IMR-90 (cell line): ENCODE measurements at regions not wholly inside any gene's neighbourhood (a gene's known extent, or its start where the extent isn't known, plus 50 kb on each side); places are given as distances from the start of the nearest gene placed in this dataset.

ENCODE experiments used
- ATAC-seq: fragments of 200-7000 bp; cut with Tn5 transposase; 2 replicates; pipeline ENCODE4 v1.9.1; 2020; ENCODE audit warnings: low read depth, mild to moderate bottlenecking, moderate library complexity
- BruUV-seq: library from RNA; stranded (reverse); fragments of 400-500 nt; replicated peaks from 2 replicates; lab custom pipeline; 2021; lab: Mats Ljungman, UMichigan
- CTCF ChIA-PET: fragments of 300-600 bp; formaldehyde crosslinking; extraction: SDS; loops from one replicate; lab custom pipeline; 2021; ENCODE audit warnings: antibody characterized with exemption; lab: Yijun Ruan, JAX
- POLR2A ChIA-PET: fragments of 300-600 bp; sonication (Branson Sonifier 250); formaldehyde crosslinking; loops from one replicate; lab custom pipeline; 2022; ENCODE audit warnings: antibody characterized with exemption; ENCODE audit not compliant: unreplicated experiment; lab: Charles Lee
- DNase-seq: peaks from one replicate; pipeline ENCODE4 v3.0.0; 2013
- H2AFZ ChIP-seq: replicated peaks from 2 replicates; pipeline ENCODE3; 2013; ENCODE audit warnings: low read length, mild to moderate bottlenecking; ENCODE audit not compliant: poor library complexity
- H2AK5ac ChIP-seq: 2 replicates; pipeline ENCODE4 v1.6.1; 2013; ENCODE audit warnings: low read depth, low read length, inconsistent platforms
- H2AK9ac ChIP-seq: replicated peaks from 2 replicates; pipeline ENCODE3; 2013; ENCODE audit warnings: mild to moderate bottlenecking, low read depth, low read length, moderate library complexity; ENCODE audit not compliant: poor library complexity
- H2BK120ac ChIP-seq: 2 replicates; pipeline ENCODE4 v1.6.1; 2013; ENCODE audit warnings: low read depth, low read length, inconsistent platforms
- H2BK15ac ChIP-seq: 3 replicates; pipeline ENCODE4 v1.6.1; 2013; ENCODE audit warnings: low read depth, low read length, inconsistent platforms
- H2BK20ac ChIP-seq: 2 replicates; pipeline ENCODE4 v1.6.1; 2013; ENCODE audit warnings: low read depth, mild to moderate bottlenecking, inconsistent platforms, low read length, moderate library complexity
- H2BK5ac ChIP-seq: 2 replicates; pipeline ENCODE4 v1.6.1; 2013; ENCODE audit warnings: mild to moderate bottlenecking, low read depth, low read length, inconsistent platforms; ENCODE audit not compliant: poor library complexity, severe bottlenecking
- H3K14ac ChIP-seq: replicated peaks from 2 replicates; pipeline ENCODE4 v1.6.1; 2013; ENCODE audit warnings: low read depth, low read length, inconsistent platforms
- H3K18ac ChIP-seq: 2 replicates; pipeline ENCODE4 v1.6.1; 2013; ENCODE audit warnings: low read depth, low read length, control low read depth
- H3K23ac ChIP-seq: 2 replicates; pipeline ENCODE4 v1.6.1; 2013; ENCODE audit warnings: low read depth, low read length, inconsistent platforms
- H3K27ac ChIP-seq: 2 replicates; pipeline ENCODE4 v1.5.1; 2013; ENCODE audit warnings: mild to moderate bottlenecking, control low read depth, low read length; ENCODE audit not compliant: insufficient read depth
- H3K27me3 ChIP-seq: 2 replicates; pipeline ENCODE4 v1.6.1; 2013; ENCODE audit warnings: low read length; ENCODE audit not compliant: control insufficient read depth, insufficient read depth
- H3K36me3 ChIP-seq: 2 replicates; pipeline ENCODE4 v1.6.1; 2013; ENCODE audit warnings: low read length, mixed read lengths; ENCODE audit not compliant: control insufficient read depth, insufficient read depth
- H3K4ac ChIP-seq: 2 replicates; pipeline ENCODE4 v1.6.1; 2013; ENCODE audit warnings: low read depth, low read length, inconsistent platforms
- H3K4me1 ChIP-seq: 2 replicates; pipeline ENCODE4 v1.6.1; 2013; ENCODE audit warnings: low read length, mixed read lengths; ENCODE audit not compliant: control insufficient read depth, insufficient read depth
- H3K4me2 ChIP-seq: 2 replicates; pipeline ENCODE4 v1.6.1; 2013; ENCODE audit warnings: low read depth, mild to moderate bottlenecking, control low read depth, low read length, moderate library complexity
- H3K4me3 ChIP-seq: 2 replicates; pipeline ENCODE4 v1.5.1; 2013; ENCODE audit warnings: low read depth, mild to moderate bottlenecking, control low read depth, low read length, moderate library complexity; ENCODE audit not compliant: insufficient read depth
- H3K56ac ChIP-seq: 2 replicates; pipeline ENCODE4 v1.6.1; 2013; ENCODE audit warnings: low read length, inconsistent platforms; ENCODE audit not compliant: insufficient read depth; ENCODE audit errors: extremely low read depth
- H3K79me1 ChIP-seq, 2 experiments: 2 replicates each; pipeline ENCODE4 v1.6.1; 2013; ENCODE audit warnings: low read length in 2 of 2, inconsistent platforms in 1 of 2, low read depth in 1 of 2
- H3K9ac ChIP-seq: 2 replicates; pipeline ENCODE4 v1.6.1; 2013; ENCODE audit warnings: low read depth, low read length, control low read depth
- H3K9me1 ChIP-seq: 2 replicates; pipeline ENCODE4 v1.6.1; 2013; ENCODE audit warnings: low read length, inconsistent platforms; ENCODE audit not compliant: insufficient read depth
- H3K9me3 ChIP-seq: 2 replicates; pipeline ENCODE4 v1.6.1; 2013; ENCODE audit warnings: low read length; ENCODE audit not compliant: control insufficient read depth, insufficient read depth
- H4K20me1 ChIP-seq: 2 replicates; pipeline ENCODE4 v1.6.1; 2013; ENCODE audit warnings: low read length, inconsistent platforms; ENCODE audit not compliant: insufficient read depth
- H4K5ac ChIP-seq: 2 replicates; pipeline ENCODE4 v1.6.1; 2013; ENCODE audit warnings: mild to moderate bottlenecking, low read depth, low read length, control low read depth
- H4K8ac ChIP-seq, 2 experiments: 2 replicates each; pipeline ENCODE4 v1.6.1; 2013; ENCODE audit warnings: low read depth in 2 of 2, low read length in 2 of 2, control low read depth in 1 of 2, inconsistent platforms in 1 of 2
- H4K91ac ChIP-seq: 2 replicates; pipeline ENCODE4 v1.6.1; 2013; ENCODE audit warnings: low read depth, low read length, inconsistent platforms; ENCODE audit not compliant: insufficient read depth
- MAFK ChIP-seq: IDR thresholded peaks from 2 replicates; pipeline ENCODE4 v1.6.1; 2012; ENCODE audit warnings: low read depth, low read length, improper control_type of control experiment
- POLR2A ChIP-seq: IDR thresholded peaks from 2 replicates; pipeline ENCODE4 v1.6.1; 2012; ENCODE audit warnings: mild to moderate bottlenecking, low read depth, low read length
- RCOR1 ChIP-seq: IDR thresholded peaks from 2 replicates; pipeline ENCODE4 v1.6.1; 2012; ENCODE audit warnings: mild to moderate bottlenecking, low read length, improper control_type of control experiment; ENCODE audit not compliant: insufficient replicate concordance
- WGBS, 2 experiments: methylation state at CpG; one replicate each; pipeline versions ENCODE4 v1.1.5 to v1.1.7; 2013; ENCODE audit warnings: missing lambda C conversion rate in 2 of 2; ENCODE audit not compliant: insufficient read length in 1 of 2; ENCODE audit errors: extremely low coverage in 2 of 2; 5-methylcytosine and 5-hydroxymethylcytosine counted together
- dilution Hi-C: fragments of 300-500 bp; cut with HindIII; formaldehyde crosslinking; loops from one replicate; pipeline ENCODE4 v1.14.3; 2018; ENCODE audit warnings: low sequenced_read_pairs; ENCODE audit not compliant: unreplicated experiment
- in situ Hi-C: fragments of 300-500 bp; cut with MboI; formaldehyde crosslinking; loops from 3 replicates; pipeline ENCODE4 v1.14.3; 2019; ENCODE audit warnings: low sequenced_read_pairs, inconsistent platforms, mixed read lengths
- intact Hi-C: fragments of 100-400 bp; cut with micrococcal nuclease; formaldehyde crosslinking; loops from 2 replicates; pipeline ENCODE4 v1.10.0; 2022
- TF ChIP-seq, protein P1 (sequence below): fragments of 150-350 bp; IDR thresholded peaks from 2 replicates; pipeline ENCODE4 v1.6.1; 2017; ENCODE audit warnings: mild to moderate bottlenecking, antibody characterized with exemption, low read length, low read depth

DNA sequence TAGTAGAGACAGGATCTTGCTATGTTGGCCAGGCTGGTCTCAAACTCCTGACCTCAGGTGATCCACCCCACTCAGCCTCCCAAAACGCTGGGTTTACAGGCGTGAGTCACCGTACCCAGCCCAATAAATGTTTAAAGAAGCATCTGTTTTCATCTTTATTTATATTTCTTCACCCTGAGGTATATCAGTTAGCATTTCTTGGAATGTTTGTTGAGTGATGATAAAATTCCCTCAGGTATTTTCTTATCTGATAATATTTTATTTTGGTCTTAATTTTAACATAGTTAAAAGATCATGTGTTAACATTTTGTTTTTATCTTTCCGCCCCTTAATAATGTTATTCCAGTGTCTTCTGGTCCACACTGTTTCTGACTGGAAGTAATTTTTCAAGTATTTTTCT is 839.6 kb upstream of the CDH10 start:
- H3K56ac ChIP-seq = no peak overlapping the region
- no peak overlapping the region for H4K5ac ChIP-seq
- no peaks in the 10 kb centered on the region for H3K4me1 ChIP-seq
- WGBS, 2 experiments = no CpG with 5 or more reads among the region's 4 CpGs
- no peak overlapping the region for H2BK120ac ChIP-seq
- H3K36me3 ChIP-seq = no peaks in the 10 kb centered on the region
- dilution Hi-C loops (no loop called here), in situ Hi-C loops (no loop called here), intact Hi-C loops (no loop called here)
- H3K9me1 ChIP-seq = no peaks in the 10 kb centered on the region
- no peak overlapping the region for H3K4me2 ChIP-seq
- no peak overlapping the region for H3K4me3 ChIP-seq
- H4K91ac ChIP-seq = no peak overlapping the region
- H2AFZ ChIP-seq = no peak overlapping the region
- no peaks in the 10 kb centered on the region for H4K20me1 ChIP-seq
- BruUV-seq = no TSS peak
- H2AK9ac ChIP-seq = no peak overlapping the region
- no peak overlapping the region for H3K27ac ChIP-seq
- H3K23ac ChIP-seq = no peak overlapping the region
- TF ChIP-seq RCOR1 (no peak), POLR2A (no peak), MAFK (no peak)
- TF ChIP-seq, protein P1, sequence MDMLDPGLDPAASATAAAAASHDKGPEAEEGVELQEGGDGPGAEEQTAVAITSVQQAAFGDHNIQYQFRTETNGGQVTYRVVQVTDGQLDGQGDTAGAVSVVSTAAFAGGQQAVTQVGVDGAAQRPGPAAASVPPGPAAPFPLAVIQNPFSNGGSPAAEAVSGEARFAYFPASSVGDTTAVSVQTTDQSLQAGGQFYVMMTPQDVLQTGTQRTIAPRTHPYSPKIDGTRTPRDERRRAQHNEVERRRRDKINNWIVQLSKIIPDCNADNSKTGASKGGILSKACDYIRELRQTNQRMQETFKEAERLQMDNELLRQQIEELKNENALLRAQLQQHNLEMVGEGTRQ = no peak
- H3K79me1 ChIP-seq = no peaks in the 10 kb centered on the region
- no peak overlapping the region for H2BK5ac ChIP-seq
- H3K14ac ChIP-seq = no peak overlapping the region
- H2AK5ac ChIP-seq = no peak overlapping the region
- ChIA-PET POLR2A (no interaction called here), CTCF (no interaction called here)
- H2BK20ac ChIP-seq = no peak overlapping the region
- H4K8ac ChIP-seq = no peak overlapping the region
- H3K9me3 ChIP-seq = no peaks in the 10 kb centered on the region
- ATAC-seq (no peak), DNase-seq (no peak)
- H2BK15ac ChIP-seq = no peak overlapping the region
- no peak overlapping the region for H3K18ac ChIP-seq
- H3K4ac ChIP-seq = no peak overlapping the region
- no peaks in the 10 kb centered on the region for H3K27me3 ChIP-seq
- no peak overlapping the region for H3K9ac ChIP-seq
